ENCODE measurements at regions not wholly inside any gene's neighbourhood (a gene's known extent, or its start where the extent isn't known, plus 50 kb on each side); places are given as distances from the start of the nearest gene placed in this dataset.

GRCh38 chr13:80871481-80871880 lies 530.6 kb upstream of the SPRY2 start:
- TF ChIP-seq SMC3 (conservative IDR thresholded peaks at IDR 0.05; ENCODE audit: poor library complexity) (no peak), CTCF (IDR thresholded peaks at IDR 0.05; ENCODE audit: poor library complexity, severe bottlenecking) (no peak), EZH2 (IDR thresholded peaks at IDR 0.05; ENCODE audit: borderline replicate concordance, insufficient read depth, low read length, poor library complexity, severe bottlenecking) (no peak), POLR2AphosphoS5 (IDR thresholded peaks at IDR 0.05) (no peak)
